ENCODE measurements at regions not wholly inside any gene's neighbourhood (a gene's known extent, or its start where the extent isn't known, plus 50 kb on each side); places are given as distances from the start of the nearest gene placed in this dataset.
"Not testable (repeated sequence)": the region's sequence is repeated elsewhere in the genome, so short reads cannot be mapped to it uniquely, and the experiment has no call there.

DNA sequence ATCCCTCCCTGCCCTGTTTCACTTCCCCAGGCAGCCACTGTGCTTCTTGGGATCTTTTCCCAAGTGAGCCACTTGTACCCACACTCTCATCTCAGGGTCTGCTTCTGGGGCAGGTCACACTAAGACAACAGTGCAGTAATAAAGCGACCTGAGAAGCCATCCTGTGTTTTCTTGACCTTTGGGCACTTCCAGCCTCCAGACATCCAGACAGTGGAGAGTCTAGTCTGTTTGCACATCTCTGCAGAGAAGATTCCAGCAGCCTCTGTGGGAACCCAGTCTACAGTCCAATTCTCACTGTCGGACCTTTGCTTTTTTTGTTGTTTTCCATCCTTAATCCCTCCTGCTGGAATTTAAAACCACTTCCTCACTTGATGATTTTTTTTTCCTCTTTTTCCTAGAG is 50.3 kb upstream of the ATP6AP2 start:
- Mint-ChIP-seq H3K36me3 (ENCODE audit: low read depth) (no peaks in the 10 kb centered on the region), H3K9me3 (no peaks in the 10 kb centered on the region), H3K4me3 (no peak overlapping the region), H3K27ac (no peak overlapping the region), H3K4me1 (ENCODE audit: low read depth) (no peaks in the 10 kb centered on the region), H3K27me3 (no peaks in the 10 kb centered on the region)
- intact Hi-C loops (cut with micrococcal nuclease): no loop called here

DNA sequence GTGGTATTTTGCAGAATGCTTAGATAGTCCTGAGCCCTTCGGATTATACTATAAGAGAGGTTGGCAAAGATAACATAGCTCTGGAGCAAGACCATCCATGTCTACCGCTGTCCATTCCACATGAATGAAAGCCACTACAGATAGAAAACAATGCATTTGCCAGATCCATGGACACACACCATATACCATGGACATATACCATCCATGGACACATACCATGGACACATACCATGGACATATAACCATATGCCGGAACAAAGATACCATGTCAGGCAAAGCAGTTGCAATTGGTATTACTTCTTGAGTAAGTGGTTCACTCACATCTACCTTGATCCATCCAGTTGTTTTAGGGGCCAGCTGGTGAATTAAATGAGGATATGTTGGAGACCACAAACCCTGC is 53.2 kb upstream of the ATP6AP2 start:
- H3K9me3 Mint-ChIP-seq: no peaks in the 10 kb centered on the region
- no peak overlapping the region for H3K27ac Mint-ChIP-seq
- no peaks in the 10 kb centered on the region for H3K27me3 Mint-ChIP-seq
- H3K4me3 Mint-ChIP-seq: no peak overlapping the region
- intact Hi-C loops (cut with micrococcal nuclease): no loop called here
- H3K36me3 Mint-ChIP-seq (ENCODE audit: low read depth): no peaks in the 10 kb centered on the region
- no peaks in the 10 kb centered on the region for H3K4me1 Mint-ChIP-seq (ENCODE audit: low read depth)

DNA sequence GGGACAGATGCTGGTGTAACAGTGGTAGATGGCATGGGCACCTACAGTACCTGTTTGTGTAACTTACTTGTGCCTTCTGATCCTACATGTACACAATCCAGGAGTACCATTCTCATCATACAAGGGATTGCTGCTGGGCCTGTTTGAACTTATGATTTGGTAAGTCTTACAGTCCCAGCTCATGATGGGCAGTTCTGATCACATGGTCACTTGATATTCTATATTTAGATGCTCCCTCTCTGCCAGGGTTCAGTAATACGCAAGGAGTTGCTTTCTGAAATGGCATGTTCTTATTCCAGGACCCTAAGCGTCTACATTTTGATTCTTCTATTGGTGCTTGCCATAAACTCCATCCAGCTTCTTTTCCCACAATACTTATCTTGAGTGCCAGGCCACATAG is 54.4 kb upstream of the ATP6AP2 start:
- no peak overlapping the region for H3K4me3 Mint-ChIP-seq
- no peaks in the 10 kb centered on the region for H3K9me3 Mint-ChIP-seq
- no peaks in the 10 kb centered on the region for H3K27me3 Mint-ChIP-seq
- H3K4me1 Mint-ChIP-seq (ENCODE audit: low read depth): no peaks in the 10 kb centered on the region
- no peak overlapping the region for H3K27ac Mint-ChIP-seq
- intact Hi-C loops (cut with micrococcal nuclease): no loop called here
- H3K36me3 Mint-ChIP-seq (ENCODE audit: low read depth): no peaks in the 10 kb centered on the region

DNA sequence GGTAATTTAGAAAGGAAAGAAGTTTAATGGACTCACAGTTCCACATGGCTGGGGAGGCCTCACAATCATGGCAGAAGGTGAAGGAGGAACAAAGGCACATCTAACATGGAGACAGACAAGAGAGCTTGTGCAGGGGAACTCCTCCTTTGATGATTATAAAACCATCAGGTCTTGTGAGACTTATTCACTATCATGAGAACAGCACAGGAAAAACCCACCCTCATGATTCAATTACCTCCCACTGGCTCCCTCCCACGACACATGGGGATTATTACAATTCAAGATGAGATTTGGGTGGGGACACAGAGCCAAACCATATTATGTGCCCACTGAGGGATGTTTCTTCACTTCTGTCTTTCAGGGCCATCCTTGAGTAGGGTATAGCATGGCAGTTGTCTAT is 54.9 kb upstream of the ATP6AP2 start:
- H3K27ac Mint-ChIP-seq; intact Hi-C loops (cut with micrococcal nuclease); H3K4me3 Mint-ChIP-seq; H3K36me3 Mint-ChIP-seq (ENCODE audit: low read depth); H3K4me1 Mint-ChIP-seq (ENCODE audit: low read depth); H3K27me3 Mint-ChIP-seq; H3K9me3 Mint-ChIP-seq: not testable (repeated sequence)

DNA sequence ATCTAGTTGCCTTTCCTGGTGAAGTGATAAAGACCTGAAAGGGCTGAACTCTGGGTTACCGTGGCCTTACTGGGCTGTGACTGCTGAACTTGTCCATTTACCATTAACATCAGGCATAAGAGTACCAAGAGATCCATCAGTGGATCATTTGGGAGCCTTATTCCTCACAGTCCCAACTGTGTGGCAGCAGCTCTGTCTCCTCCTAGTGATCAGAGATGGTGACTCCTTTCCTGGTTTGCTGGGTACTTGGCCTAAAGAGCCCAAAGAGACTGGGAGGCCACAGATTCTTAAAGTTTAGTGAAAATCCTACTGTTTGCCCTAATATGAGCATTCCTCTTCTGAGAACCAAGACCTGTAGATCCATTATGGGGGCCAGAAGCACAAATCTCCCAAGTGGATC is 56.3 kb upstream of the ATP6AP2 start:
- H3K27me3 Mint-ChIP-seq: no peaks in the 10 kb centered on the region
- no peaks in the 10 kb centered on the region for H3K36me3 Mint-ChIP-seq (ENCODE audit: low read depth)
- no peaks in the 10 kb centered on the region for H3K9me3 Mint-ChIP-seq
- H3K4me1 Mint-ChIP-seq (ENCODE audit: low read depth): no peaks in the 10 kb centered on the region
- no peak overlapping the region for H3K4me3 Mint-ChIP-seq
- H3K27ac Mint-ChIP-seq: no peak overlapping the region
- intact Hi-C loops (cut with micrococcal nuclease): no loop called here

DNA sequence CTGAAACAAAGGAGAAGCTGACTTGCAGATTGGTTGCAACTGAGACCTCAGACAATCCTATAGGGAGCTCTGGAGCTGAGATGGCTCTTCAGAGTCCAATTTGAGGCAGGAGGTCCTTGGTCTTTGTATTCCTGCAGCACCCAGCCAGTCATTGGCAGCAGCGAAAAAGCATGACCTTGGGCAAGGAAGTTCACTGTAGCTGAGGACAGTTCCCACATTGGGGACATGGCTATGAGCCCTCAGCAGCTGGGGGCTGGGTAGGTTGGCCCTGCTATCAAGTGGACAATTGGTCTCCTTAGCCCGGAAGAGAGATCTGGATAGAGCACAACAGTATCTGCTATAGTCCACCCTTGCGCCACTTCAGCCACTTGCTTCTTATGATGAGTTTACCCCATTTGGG is 56.9 kb upstream of the ATP6AP2 start:
- no peaks in the 10 kb centered on the region for H3K9me3 Mint-ChIP-seq
- H3K4me1 Mint-ChIP-seq (ENCODE audit: low read depth): no peaks in the 10 kb centered on the region
- H3K27me3 Mint-ChIP-seq: no peaks in the 10 kb centered on the region
- no peak overlapping the region for H3K4me3 Mint-ChIP-seq
- intact Hi-C loops (cut with micrococcal nuclease): no loop called here
- no peak overlapping the region for H3K27ac Mint-ChIP-seq
- H3K36me3 Mint-ChIP-seq (ENCODE audit: low read depth): no peaks in the 10 kb centered on the region

DNA sequence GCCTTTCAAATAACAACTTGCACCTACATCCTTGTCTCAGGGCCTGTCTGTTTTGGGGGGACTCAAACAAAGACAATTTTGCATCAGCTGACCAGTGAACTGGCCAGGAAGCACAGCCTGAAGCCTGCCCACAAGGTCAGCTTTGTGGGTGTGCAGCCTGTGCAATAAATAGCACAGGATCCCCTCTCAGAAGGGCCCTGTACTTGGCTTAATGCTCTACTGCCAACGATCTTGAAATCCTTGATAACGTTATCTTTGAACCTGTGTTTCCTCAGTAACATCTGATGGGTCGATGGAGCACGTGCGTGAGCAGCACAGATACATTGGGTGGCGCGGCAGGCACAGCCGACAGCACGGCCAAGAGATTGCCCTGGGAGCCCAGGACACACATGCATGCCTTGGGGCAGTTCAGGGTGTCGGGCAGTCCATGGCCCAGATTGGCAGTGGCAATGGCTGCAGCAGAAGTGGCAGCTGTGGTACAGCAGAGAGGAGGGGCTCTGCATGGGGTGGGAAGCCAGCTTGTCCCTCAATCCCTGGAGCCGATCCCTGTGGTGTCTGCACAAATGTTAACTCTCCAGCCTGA is 58.8 kb upstream of the ATP6AP2 start:
- intact Hi-C loops (cut with micrococcal nuclease): no loop called here
- H3K4me3 Mint-ChIP-seq: no peak overlapping the region

DNA sequence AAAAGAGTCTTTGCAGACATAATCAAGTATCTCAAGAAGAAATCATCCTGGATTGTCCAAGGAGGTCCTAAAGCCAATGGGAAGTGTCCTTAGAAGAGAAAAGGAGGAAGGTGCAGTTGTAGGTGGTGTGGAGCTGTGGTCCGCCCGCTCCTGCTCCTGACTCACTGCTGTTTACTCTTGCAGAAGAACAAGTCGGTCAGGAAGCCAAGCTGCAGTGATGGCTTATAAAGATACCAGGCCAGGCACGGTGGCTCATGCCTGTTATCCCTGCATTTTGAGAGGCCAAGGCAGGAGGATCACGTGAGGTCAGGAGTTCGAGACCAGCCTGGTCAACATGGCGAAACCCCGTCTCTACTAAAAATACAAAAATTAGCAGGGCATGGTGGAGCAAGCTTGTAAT is 66.4 kb upstream of the ATP6AP2 start:
- H3K36me3 Mint-ChIP-seq (ENCODE audit: low read depth): no peaks in the 10 kb centered on the region
- no peaks in the 10 kb centered on the region for H3K9me3 Mint-ChIP-seq
- no peak overlapping the region for H3K27ac Mint-ChIP-seq
- intact Hi-C loops (cut with micrococcal nuclease): no loop called here
- no peaks in the 10 kb centered on the region for H3K4me1 Mint-ChIP-seq (ENCODE audit: low read depth)
- H3K27me3 Mint-ChIP-seq: no peaks in the 10 kb centered on the region
- H3K4me3 Mint-ChIP-seq: no peak overlapping the region

More for the DNA sequence above, 58.8 kb upstream of the ATP6AP2 start:
- no peaks in the 10 kb centered on the region for H3K4me1 Mint-ChIP-seq (ENCODE audit: low read depth)
- H3K36me3 Mint-ChIP-seq (ENCODE audit: low read depth): no peaks in the 10 kb centered on the region
- no peak overlapping the region for H3K27ac Mint-ChIP-seq
- no peaks in the 10 kb centered on the region for H3K9me3 Mint-ChIP-seq
- H3K27me3 Mint-ChIP-seq: no peaks in the 10 kb centered on the region

DNA sequence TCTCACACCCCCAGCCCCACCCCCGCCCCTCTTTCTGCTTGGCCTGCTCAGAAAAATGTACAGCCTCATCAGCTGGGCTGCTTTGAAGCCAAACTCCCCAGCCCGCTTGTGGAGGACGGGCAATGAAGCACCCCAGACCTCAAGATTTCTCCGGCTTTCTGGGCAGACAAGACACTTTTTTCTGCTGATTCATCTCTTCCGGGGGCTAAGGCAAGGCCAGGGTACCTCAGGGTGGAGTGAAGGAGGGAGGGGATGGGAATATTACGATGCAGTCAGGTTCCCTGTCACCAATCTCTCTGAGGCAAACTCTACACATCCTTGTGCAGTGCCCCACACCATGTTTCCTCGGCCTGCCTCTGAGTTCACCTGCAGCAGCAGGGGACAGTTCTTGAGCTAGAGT is 66.9 kb upstream of the ATP6AP2 start:
- Mint-ChIP-seq H3K9me3 (no peaks in the 10 kb centered on the region), H3K27ac (no peak overlapping the region), H3K36me3 (ENCODE audit: low read depth) (no peaks in the 10 kb centered on the region), H3K27me3 (no peaks in the 10 kb centered on the region), H3K4me3 (no peak overlapping the region), H3K4me1 (ENCODE audit: low read depth) (no peaks in the 10 kb centered on the region)
- intact Hi-C loops (cut with micrococcal nuclease): no loop called here

DNA sequence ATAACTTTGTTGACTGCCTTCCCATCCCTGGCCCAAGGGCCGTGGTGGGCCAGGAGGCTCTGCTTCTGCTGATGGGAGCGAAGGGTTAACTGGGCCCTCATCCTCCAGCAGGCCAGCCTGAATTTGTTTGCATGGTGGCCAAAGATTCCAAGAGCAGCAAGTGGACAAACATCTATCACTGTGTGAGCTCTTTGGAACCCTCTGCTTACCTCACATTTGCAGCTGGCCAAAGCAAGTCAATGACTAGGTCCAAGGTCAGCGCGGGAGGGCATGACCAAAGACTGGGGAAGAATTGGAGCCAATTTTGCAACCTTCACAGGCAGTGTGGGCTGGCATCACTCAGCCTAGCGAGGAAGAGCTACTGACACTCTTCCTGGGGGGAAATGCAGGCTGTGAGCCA is 67.8 kb upstream of the ATP6AP2 start:
- Mint-ChIP-seq H3K4me3 (no peak overlapping the region), H3K27me3 (no peaks in the 10 kb centered on the region), H3K27ac (no peak overlapping the region), H3K36me3 (ENCODE audit: low read depth) (no peaks in the 10 kb centered on the region), H3K9me3 (no peaks in the 10 kb centered on the region), H3K4me1 (ENCODE audit: low read depth) (no peaks in the 10 kb centered on the region)
- intact Hi-C loops (cut with micrococcal nuclease): no loop called here

DNA sequence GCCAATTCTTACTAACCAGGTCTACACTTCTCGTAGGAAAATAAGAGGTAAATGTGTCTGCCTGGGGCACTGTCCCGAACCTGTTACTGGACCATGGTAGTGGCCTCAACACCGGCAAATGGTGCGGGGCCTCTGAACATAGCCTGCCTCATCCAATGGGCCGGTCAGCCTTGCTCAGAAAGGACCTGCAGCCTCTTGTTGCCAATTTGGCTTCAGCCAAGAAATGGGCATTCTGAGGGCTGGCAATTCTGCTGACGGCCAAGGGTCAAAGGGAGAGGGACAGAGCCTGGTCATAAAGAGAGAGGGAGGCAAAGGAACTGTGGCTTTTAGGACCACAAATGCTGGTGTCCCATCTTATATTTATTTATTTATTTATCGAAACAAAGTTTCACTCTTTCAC is 69.5 kb upstream of the ATP6AP2 start:
- H3K4me1 Mint-ChIP-seq (ENCODE audit: low read depth): no peaks in the 10 kb centered on the region
- no peak overlapping the region for H3K4me3 Mint-ChIP-seq
- H3K9me3 Mint-ChIP-seq: no peaks in the 10 kb centered on the region
- intact Hi-C loops (cut with micrococcal nuclease): no loop called here
- peaks cover 3% of the 10 kb centered on the region for H3K27me3 Mint-ChIP-seq
- no peak overlapping the region for H3K27ac Mint-ChIP-seq
- no peaks in the 10 kb centered on the region for H3K36me3 Mint-ChIP-seq (ENCODE audit: low read depth)

DNA sequence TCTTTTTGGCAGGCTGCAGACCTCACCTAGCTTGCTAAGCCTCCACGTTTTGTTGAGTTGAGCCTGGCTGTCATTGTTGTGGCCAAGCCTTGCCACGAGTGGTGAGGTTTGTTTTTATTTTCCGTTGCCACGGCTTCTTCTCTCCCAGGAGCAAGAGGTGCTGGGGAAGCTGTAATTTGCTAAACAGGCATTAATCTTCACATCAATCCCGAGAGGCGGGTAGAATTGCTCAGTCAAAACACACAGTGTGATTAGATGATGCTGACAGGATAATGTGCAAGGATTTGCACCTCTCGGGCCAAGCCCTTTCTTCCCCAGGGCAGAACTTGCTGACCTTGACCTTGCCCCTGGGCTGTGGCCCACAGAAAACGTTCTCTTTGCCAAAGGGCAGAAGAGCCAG is 72.2 kb upstream of the ATP6AP2 start:
- no peak overlapping the region for H3K27ac Mint-ChIP-seq

DNA sequence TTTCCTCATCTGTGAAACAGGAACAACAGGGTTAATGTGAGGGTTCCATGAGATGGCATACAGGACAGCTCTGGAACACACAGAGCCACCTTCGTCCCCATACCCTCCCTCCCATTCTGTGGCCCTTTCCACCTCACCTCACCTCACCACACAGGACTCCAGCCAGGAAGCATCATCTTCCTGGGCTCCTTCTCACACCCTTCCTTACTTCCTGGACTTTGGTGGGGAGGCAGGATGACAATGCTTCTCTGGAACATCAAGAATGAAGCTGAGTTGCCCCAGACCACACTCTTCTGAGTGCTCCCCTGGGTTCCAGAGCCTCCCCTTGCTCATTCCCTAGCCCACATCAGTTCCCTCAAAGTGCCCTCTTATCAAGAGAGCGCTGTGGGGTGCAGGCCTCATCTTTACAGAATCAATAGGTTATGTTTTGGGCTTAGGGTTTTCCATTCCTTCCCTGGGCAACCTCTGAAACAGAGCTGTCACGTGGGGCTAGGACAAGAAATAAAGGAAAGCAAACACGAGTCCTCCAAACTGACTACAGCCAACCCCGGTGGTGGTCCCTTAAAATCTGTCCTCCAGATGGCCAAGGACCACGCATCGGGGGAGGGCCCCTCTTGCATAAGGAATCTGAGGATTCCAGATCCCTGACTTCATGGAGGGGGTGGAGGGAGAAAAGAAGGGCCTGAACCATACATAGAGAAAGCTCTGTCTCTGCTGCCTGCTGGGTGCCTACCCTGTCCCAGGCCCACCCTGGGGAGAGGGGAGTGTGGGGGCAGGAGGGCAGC is 74.4 kb upstream of the ATP6AP2 start:
- H3K4me3 Mint-ChIP-seq: no peak overlapping the region
- no peaks in the 10 kb centered on the region for H3K36me3 Mint-ChIP-seq (ENCODE audit: low read depth)
- intact Hi-C loops (cut with micrococcal nuclease): no loop called here

More for the DNA sequence above, 72.2 kb upstream of the ATP6AP2 start:
- intact Hi-C loops (cut with micrococcal nuclease): no loop called here
- no peaks in the 10 kb centered on the region for H3K9me3 Mint-ChIP-seq
- no peaks in the 10 kb centered on the region for H3K4me1 Mint-ChIP-seq (ENCODE audit: low read depth)
- no peak overlapping the region for H3K4me3 Mint-ChIP-seq
- no peaks in the 10 kb centered on the region for H3K36me3 Mint-ChIP-seq (ENCODE audit: low read depth)
- H3K27me3 Mint-ChIP-seq: peaks cover 3% of the 10 kb centered on the region

DNA sequence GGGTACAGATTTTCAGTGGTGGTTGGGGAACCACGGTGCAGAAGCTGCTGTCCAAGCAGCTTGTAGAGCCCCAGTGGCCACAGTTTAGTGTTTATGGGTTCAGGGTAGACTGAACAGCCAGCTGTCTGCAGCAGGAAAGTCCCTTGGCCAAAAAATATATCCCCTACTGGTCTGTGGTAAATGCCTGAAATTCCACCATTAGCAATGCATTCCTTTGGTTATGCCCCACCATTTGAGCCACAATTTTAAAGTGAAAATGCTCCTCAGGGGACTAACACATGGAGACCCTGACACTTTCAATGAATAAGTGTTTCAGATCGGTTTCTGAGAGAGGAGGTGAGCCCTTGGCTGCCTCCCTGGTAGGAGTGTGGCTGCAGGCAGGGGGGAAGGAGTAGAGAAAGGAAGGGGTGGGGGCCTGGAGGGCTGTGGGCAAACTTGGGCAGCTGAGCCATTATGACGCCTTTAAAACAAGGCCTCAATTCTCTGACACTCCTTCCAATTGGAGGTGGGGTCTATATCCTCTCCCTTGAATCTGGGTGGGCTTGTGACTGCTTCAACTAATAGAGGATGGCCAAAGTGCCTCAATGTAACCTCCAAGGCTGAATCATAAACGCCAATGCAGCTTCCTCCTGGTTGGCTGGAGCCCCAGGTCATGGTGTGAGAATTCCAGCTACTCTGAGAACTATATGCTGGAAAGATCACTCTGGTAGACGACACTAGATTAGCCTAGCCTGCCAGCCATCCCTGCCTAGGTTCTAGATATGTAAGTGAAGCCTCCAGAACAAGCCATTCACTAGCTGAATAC is 75.8 kb upstream of the ATP6AP2 start:
- Mint-ChIP-seq H3K4me1 (ENCODE audit: low read depth) (no peaks in the 10 kb centered on the region), H3K4me3 (no peak overlapping the region), H3K27me3 (peaks cover 5% of the 10 kb centered on the region), H3K36me3 (ENCODE audit: low read depth) (no peaks in the 10 kb centered on the region), H3K9me3 (no peaks in the 10 kb centered on the region), H3K27ac (no peak overlapping the region)
- intact Hi-C loops (cut with micrococcal nuclease): no loop called here

More for the DNA sequence above, 74.4 kb upstream of the ATP6AP2 start:
- no peaks in the 10 kb centered on the region for H3K4me1 Mint-ChIP-seq (ENCODE audit: low read depth)
- H3K9me3 Mint-ChIP-seq: no peaks in the 10 kb centered on the region
- no peak overlapping the region for H3K27ac Mint-ChIP-seq
- H3K27me3 Mint-ChIP-seq: peaks cover 3% of the 10 kb centered on the region
